Endothelial cell of umbilical vein (primary cell): ENCODE measurements at regions not wholly inside any gene's neighbourhood (a gene's known extent, or its start where the extent isn't known, plus 50 kb on each side); places are given as distances from the start of the nearest gene placed in this dataset.

Source experiments
- BruUV-seq: library from RNA; stranded (reverse); fragments of 400-500 nt; replicated peaks from 2 replicates; lab custom pipeline; 2021; lab: Mats Ljungman, UMichigan
- CTCF ChIA-PET: fragments of 300-600, 350-600 bp; sonication (Branson Sonifier 250); formaldehyde crosslinking; loops from one replicate; lab custom pipeline; 2021; ENCODE audit warnings: antibody characterized with exemption, inconsistent platforms; lab: Charles Lee
- POLR2A ChIA-PET: fragments of 300-600, 350-600 bp; sonication (Branson Sonifier 250); formaldehyde crosslinking; loops from one replicate; lab custom pipeline; 2021; ENCODE audit warnings: antibody characterized with exemption, inconsistent platforms; lab: Charles Lee
- DNase-seq: peaks from one replicate; pipeline ENCODE4 v3.0.0-alpha.2; 2011; ENCODE audit warnings: low read depth, low spot score
- FAIRE-seq: peaks from 2 replicates; lab custom pipeline; 2011; peaks lifted over from hg19 to GRCh38; lab: Jason Lieb, UNC
- H2AFZ ChIP-seq: 2 replicates; pipeline ENCODE4 v1.6.0; 2012; ENCODE audit warnings: low read depth, low read length, control low read depth, inconsistent platforms
- H3K27ac ChIP-seq: 2 replicates; pipeline ENCODE4 v1.5.1; 2011; ENCODE audit warnings: low read depth, mild to moderate bottlenecking, control low read depth, low read length, moderate library complexity; ENCODE audit not compliant: insufficient read depth
- H3K27me3 ChIP-seq, 2 experiments: 2 replicates each; pipeline versions ENCODE4 v1.6.0 to v1.6.1; 2011; ENCODE audit warnings: low read length in 2 of 2, mixed read lengths in 1 of 2; ENCODE audit not compliant: control insufficient read depth in 2 of 2, insufficient read depth in 2 of 2
- H3K36me3 ChIP-seq, 2 experiments: 2 replicates in 1 of 2; 3 replicates in 1 of 2; pipeline ENCODE4 v1.5.1; 2011; ENCODE audit warnings: low read length in 2 of 2, mild to moderate bottlenecking in 1 of 2, moderate library complexity in 1 of 2; ENCODE audit not compliant: control insufficient read depth in 2 of 2, insufficient read depth in 2 of 2; ENCODE audit errors: extremely low read depth in 1 of 2
- H3K4me1 ChIP-seq: 3 replicates; pipeline ENCODE4 v1.5.1; 2011; ENCODE audit warnings: mild to moderate bottlenecking, low read length; ENCODE audit not compliant: control insufficient read depth, insufficient read depth; ENCODE audit errors: extremely low read depth
- H3K4me2 ChIP-seq: 2 replicates; pipeline ENCODE4 v1.6.1; 2011; ENCODE audit warnings: low read length, control low read depth, mixed read lengths; ENCODE audit not compliant: insufficient read depth
- H3K4me3 ChIP-seq, 3 experiments: fragments of 200-600 bp in 1 of 3; sonication (generic), shearing (Covaris generic) in 1 of 3; replicated peaks in 1 of 3; 2 replicates each; pipeline ENCODE4 v1.5.1; 2011 to 2016; ENCODE audit warnings: control low read depth in 3 of 3, low read length in 3 of 3, mild to moderate bottlenecking in 2 of 3, inconsistent platforms in 1 of 3, low read depth in 1 of 3, moderate library complexity in 1 of 3; ENCODE audit not compliant: insufficient read depth in 1 of 3
- H3K79me2 ChIP-seq: 2 replicates; pipeline ENCODE4 v1.6.0; 2012; ENCODE audit warnings: low read length, inconsistent platforms; ENCODE audit not compliant: control insufficient read depth, insufficient read depth
- H3K9ac ChIP-seq: replicated peaks from 2 replicates; pipeline ENCODE3; 2011; ENCODE audit warnings: low read length, control low read depth; ENCODE audit not compliant: insufficient read depth; ENCODE audit errors: extremely low read depth
- H3K9me1 ChIP-seq: replicated peaks from 3 replicates; pipeline ENCODE4 v1.6.0; 2011; ENCODE audit warnings: mild to moderate bottlenecking, low read length; ENCODE audit not compliant: control insufficient read depth, insufficient read depth; ENCODE audit errors: extremely low read depth
- H3K9me3 ChIP-seq: replicated peaks from 2 replicates; pipeline ENCODE4 v1.5.1; 2012; ENCODE audit warnings: low read length, inconsistent platforms; ENCODE audit not compliant: control insufficient read depth, insufficient read depth
- H4K20me1 ChIP-seq: replicated peaks from 2 replicates; pipeline ENCODE3; 2011; ENCODE audit warnings: mild to moderate bottlenecking, low read length; ENCODE audit not compliant: control insufficient read depth, insufficient read depth; ENCODE audit errors: extremely low read depth
- EZH2 ChIP-seq: IDR thresholded peaks from 2 replicates; pipeline ENCODE4 v1.6.1; 2012; ENCODE audit warnings: borderline replicate concordance, low read depth, mild to moderate bottlenecking, moderate library complexity, low read length, inconsistent platforms; ENCODE audit not compliant: severe bottlenecking
- FOS ChIP-seq: IDR thresholded peaks from 2 replicates; pipeline ENCODE4 v1.6.1; 2011; ENCODE audit warnings: mild to moderate bottlenecking, low read length, moderate library complexity, borderline replicate concordance; ENCODE audit not compliant: insufficient read depth
- GATA2 ChIP-seq: IDR thresholded peaks from 2 replicates; pipeline ENCODE4 v1.7.0; 2011; ENCODE audit warnings: low read depth, mild to moderate bottlenecking, moderate library complexity, mixed read lengths, low read length; ENCODE audit not compliant: insufficient read length, insufficient read depth
- JUN ChIP-seq: IDR thresholded peaks from 2 replicates; pipeline ENCODE4 v1.6.1; 2011; ENCODE audit warnings: borderline replicate concordance, low read depth; ENCODE audit not compliant: insufficient read length, insufficient read depth
- MAX ChIP-seq: IDR thresholded peaks from 2 replicates; pipeline ENCODE4 v1.6.1; 2011; ENCODE audit not compliant: insufficient read depth, insufficient read length
- MYC ChIP-seq: IDR thresholded peaks from one replicate; pipeline ENCODE4 v1.6.1; 2011; ENCODE audit warnings: mild to moderate bottlenecking, low read depth, low read length
- POLR2A ChIP-seq: IDR thresholded peaks from 2 replicates; pipeline ENCODE4 v1.6.1; 2012; ENCODE audit warnings: low read depth, mild to moderate bottlenecking, control low read depth, low read length
- POLR2AphosphoS5 ChIP-seq: IDR thresholded peaks from 2 replicates; pipeline ENCODE4 v1.6.1; 2012; ENCODE audit warnings: low read depth, mild to moderate bottlenecking, control low read depth, low read length, moderate library complexity; ENCODE audit not compliant: insufficient read depth
- dilution Hi-C: fragments of 300-500 bp; cut with MboI; formaldehyde crosslinking; loops from one replicate; pipeline ENCODE4 v1.15.0; 2019; ENCODE audit warnings: low sequenced_read_pairs; ENCODE audit not compliant: extremely low pct_ligation_motif_present
- intact Hi-C: fragments of 100-400 bp; cut with micrococcal nuclease; formaldehyde crosslinking; loops from one replicate; pipeline ENCODE4 v1.10.0; 2022
- TF ChIP-seq, protein P1 (sequence below), 2 donors: IDR thresholded peaks; 1 replicate in 1 of 2; 2 replicates in 1 of 2; pipeline ENCODE4 v1.5.1; 2011; ENCODE audit warnings: low read length in 2 of 2, mild to moderate bottlenecking in 2 of 2, moderate library complexity in 2 of 2, control low read depth in 1 of 2, inconsistent platforms in 1 of 2, low read depth in 1 of 2; ENCODE audit not compliant: insufficient read depth in 1 of 2; ENCODE audit errors: extremely low read depth in 1 of 2

DNA sequence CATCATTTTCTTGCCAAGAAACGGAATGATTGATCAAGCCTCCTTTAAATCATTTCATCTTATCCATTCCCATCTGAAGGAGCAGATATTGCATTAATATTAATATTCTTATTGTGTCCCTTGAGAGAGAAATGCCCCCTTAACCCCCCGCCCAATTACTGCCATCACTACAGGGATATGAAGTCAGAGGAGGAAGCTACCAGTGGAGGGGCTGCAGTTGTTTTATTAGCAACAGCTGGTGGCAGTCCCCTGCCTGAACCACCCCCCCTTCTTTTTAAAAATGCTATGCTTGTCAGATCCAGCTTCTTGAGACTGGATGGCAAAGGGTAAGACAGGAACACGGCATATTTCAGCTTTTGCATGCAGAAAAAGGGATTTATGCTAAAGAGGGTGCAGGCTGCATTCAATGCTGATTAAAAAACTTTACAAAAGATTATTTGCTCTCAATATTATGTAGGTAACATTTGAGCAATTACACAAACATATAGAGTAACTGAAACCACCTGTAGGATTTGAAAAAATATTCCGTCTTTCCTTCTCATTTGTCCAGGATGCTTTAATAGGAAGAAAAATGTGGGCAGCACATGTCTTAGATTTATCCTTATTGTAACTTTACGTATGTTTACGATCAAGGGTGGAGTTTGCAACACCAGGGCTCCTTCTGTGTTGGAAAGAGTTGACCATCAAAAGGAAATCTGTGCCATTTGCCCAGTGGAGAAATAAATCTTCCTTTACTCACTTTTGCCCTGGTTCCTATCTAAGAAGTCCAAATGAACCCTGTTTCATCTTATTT lies 77.7 kb downstream of the ZBTB18 start:
- Histone ChIP-seq H3K27ac (no peak overlapping the region), H3K9ac (no peak overlapping the region), H3K9me3 (no peaks in the 10 kb centered on the region), H3K79me2 (no peaks in the 10 kb centered on the region), H3K36me3 (no peaks in the 10 kb centered on the region), H3K4me3 (no peak overlapping the region), H4K20me1 (no peaks in the 10 kb centered on the region), H3K27me3 (no peaks in the 10 kb centered on the region), H3K4me1 (no peaks in the 10 kb centered on the region), H3K4me2 (no peak overlapping the region), H2AFZ (no peak overlapping the region), H3K9me1 (no peaks in the 10 kb centered on the region)
- POLR2A ChIA-PET, result no interaction called here
- CTCF ChIA-PET, result interaction anchor here (0.7 kb wide), 1 partner anchor 68 kb away, joined by 3 read pairs; no protein-coding TSS in a partner anchor
- BruUV-seq, result no TSS peak
- dilution Hi-C loops, result no loop called here
- FAIRE-seq, result no peak
- intact Hi-C loops, result no loop called here
- TF ChIP-seq EZH2, result no peak
- no peak for TF ChIP-seq GATA2
- no peak for TF ChIP-seq FOS
- no peak for TF ChIP-seq MAX
- no peak for TF ChIP-seq MYC
- TF ChIP-seq JUN, result no peak
- no peak for TF ChIP-seq POLR2A
- no peak for TF ChIP-seq POLR2AphosphoS5
- TF ChIP-seq, protein P1, sequence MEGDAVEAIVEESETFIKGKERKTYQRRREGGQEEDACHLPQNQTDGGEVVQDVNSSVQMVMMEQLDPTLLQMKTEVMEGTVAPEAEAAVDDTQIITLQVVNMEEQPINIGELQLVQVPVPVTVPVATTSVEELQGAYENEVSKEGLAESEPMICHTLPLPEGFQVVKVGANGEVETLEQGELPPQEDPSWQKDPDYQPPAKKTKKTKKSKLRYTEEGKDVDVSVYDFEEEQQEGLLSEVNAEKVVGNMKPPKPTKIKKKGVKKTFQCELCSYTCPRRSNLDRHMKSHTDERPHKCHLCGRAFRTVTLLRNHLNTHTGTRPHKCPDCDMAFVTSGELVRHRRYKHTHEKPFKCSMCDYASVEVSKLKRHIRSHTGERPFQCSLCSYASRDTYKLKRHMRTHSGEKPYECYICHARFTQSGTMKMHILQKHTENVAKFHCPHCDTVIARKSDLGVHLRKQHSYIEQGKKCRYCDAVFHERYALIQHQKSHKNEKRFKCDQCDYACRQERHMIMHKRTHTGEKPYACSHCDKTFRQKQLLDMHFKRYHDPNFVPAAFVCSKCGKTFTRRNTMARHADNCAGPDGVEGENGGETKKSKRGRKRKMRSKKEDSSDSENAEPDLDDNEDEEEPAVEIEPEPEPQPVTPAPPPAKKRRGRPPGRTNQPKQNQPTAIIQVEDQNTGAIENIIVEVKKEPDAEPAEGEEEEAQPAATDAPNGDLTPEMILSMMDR (IDR thresholded peaks at IDR 0.05; ENCODE audit: extremely low read depth in 1 of 2, insufficient read depth in 1 of 2, low read depth in 1 of 2, low read length in 2 of 2), result no peak
- no peak for DNase-seq
